H1 (cell line): ENCODE measurements at regions not wholly inside any gene's neighbourhood (a gene's known extent, or its start where the extent isn't known, plus 50 kb on each side); places are given as distances from the start of the nearest gene placed in this dataset.

Source experiments
- CHD7 ChIP-seq: fragments of 300-600 bp; sonication (generic); IDR thresholded peaks from 2 replicates; pipeline ENCODE4 v1.7.1; 2012; ENCODE audit warnings: low read length, moderate library complexity, mild to moderate bottlenecking, inconsistent platforms; ENCODE audit not compliant: insufficient replicate concordance

GRCh38 chr4:20041839-20042407, 209.8 kb upstream of the SLIT2 start (continued):
- TF ChIP-seq CHD7, result no peak
